K562 (cell line): ENCODE measurements at regions not wholly inside any gene's neighbourhood (a gene's known extent, or its start where the extent isn't known, plus 50 kb on each side); places are given as distances from the start of the nearest gene placed in this dataset.

Experiments used
- ATAC-seq: fragments of 200-7000 bp; cut with Tn5 transposase; 3 replicates; pipeline ENCODE4 v1.9.1; 2020; ENCODE audit warnings: moderate library complexity
- BruUV-seq: library from RNA; stranded (reverse); fragments of 400-500 nt; replicated peaks from 2 replicates; lab custom pipeline; 2021; lab: Mats Ljungman, UMichigan
- CTCF ChIA-PET: fragments of 300-600 bp; formaldehyde crosslinking; extraction: SDS; loops from one replicate; lab custom pipeline; 2021; ENCODE audit warnings: low intra/inter-chr PET ratio; lab: Yijun Ruan, JAX
- POLR2A ChIA-PET: fragments of 300-600, 350-650 bp; sonication (Branson Sonifier 250); formaldehyde crosslinking; extraction: SDS; loops from one replicate; lab custom pipeline; 2021; ENCODE audit warnings: antibody characterized with exemption, inconsistent platforms; lab: Yijun Ruan, JAX
- DNase-seq, 4 experiments: peaks; one replicate each; pipeline versions ENCODE4 v3.0.0 to v3.0.0-alpha.2; 2011 to 2018; ENCODE audit warnings: low spot score in 3 of 4, mixed read lengths in 3 of 4; ENCODE audit errors: extremely low read depth in 1 of 4
- FAIRE-seq: peaks from 2 replicates; lab custom pipeline; 2011; peaks lifted over from hg19 to GRCh38; lab: Jason Lieb, UNC
- H2AFZ ChIP-seq: 2 replicates; pipeline ENCODE4 v1.6.0; 2011; ENCODE audit warnings: low read depth, low read length, control low read depth, inconsistent platforms
- H3K27ac ChIP-seq: fragments of 200-600 bp; 3 replicates; pipeline ENCODE4 v1.8.0; 2011; ENCODE audit warnings: low read depth, mild to moderate bottlenecking, control low read depth, inconsistent platforms, low read length, moderate library complexity, mixed read lengths; ENCODE audit errors: extremely low read depth
- H3K27me3 ChIP-seq, 2 experiments: fragments of 300-600 bp in 1 of 2; 2 replicates in 1 of 2; 3 replicates in 1 of 2; pipeline versions ENCODE4 v1.6.0 to v1.8.0; 2011; ENCODE audit warnings: inconsistent platforms in 2 of 2, low read length in 2 of 2, mild to moderate bottlenecking in 1 of 2, mixed read lengths in 1 of 2, moderate library complexity in 1 of 2; ENCODE audit not compliant: control insufficient read depth in 2 of 2, insufficient read depth in 2 of 2
- H3K36me3 ChIP-seq: fragments of 300-600 bp; 3 replicates; pipeline ENCODE4 v1.8.0; 2011; ENCODE audit warnings: mild to moderate bottlenecking, low read length, inconsistent platforms; ENCODE audit not compliant: control insufficient read depth, insufficient read depth
- H3K4me1 ChIP-seq, 2 experiments: fragments of 200-600 bp in 1 of 2; replicated peaks in 1 of 2; 2 replicates in 1 of 2; 3 replicates in 1 of 2; pipeline versions ENCODE4 v1.5.1 to v1.8.0; 2011; ENCODE audit warnings: inconsistent platforms in 2 of 2, low read length in 2 of 2, mild to moderate bottlenecking in 1 of 2, mixed read lengths in 1 of 2, moderate library complexity in 1 of 2; ENCODE audit not compliant: control insufficient read depth in 2 of 2, insufficient read depth in 2 of 2
- H3K4me2 ChIP-seq: 2 replicates; pipeline ENCODE4 v1.6.1; 2011; ENCODE audit warnings: low read length, control low read depth, inconsistent platforms, mixed read lengths; ENCODE audit not compliant: insufficient read depth
- H3K4me3 ChIP-seq: fragments of 200-600 bp; sonication (generic), shearing (Covaris generic); 2 replicates; pipeline ENCODE4 v1.5.1; 2016; ENCODE audit warnings: control low read depth, inconsistent platforms
- H3K79me2 ChIP-seq: fragments of 200-600 bp; 3 replicates; pipeline ENCODE4 v1.8.0; 2011; ENCODE audit warnings: low read length, inconsistent platforms; ENCODE audit not compliant: control insufficient read depth, insufficient read depth
- H3K9ac ChIP-seq, 2 experiments: 2 replicates each; pipeline versions ENCODE4 v1.6.0 to v1.6.1; 2011; ENCODE audit warnings: low read depth in 2 of 2, low read length in 2 of 2, control low read depth in 1 of 2, inconsistent platforms in 1 of 2, mild to moderate bottlenecking in 1 of 2, mixed read lengths in 1 of 2; ENCODE audit not compliant: insufficient read depth in 1 of 2
- H3K9me1 ChIP-seq: one replicate; pipeline ENCODE4 v1.6.0; 2011; ENCODE audit warnings: inconsistent platforms, mild to moderate bottlenecking, low read length, moderate library complexity; ENCODE audit not compliant: control insufficient read depth, insufficient read depth
- H3K9me3 ChIP-seq: replicated peaks from 2 replicates; pipeline ENCODE4 v1.5.1; 2011; ENCODE audit warnings: low read depth, low read length, inconsistent platforms; ENCODE audit not compliant: control insufficient read depth, insufficient read depth
- H4K20me1 ChIP-seq: replicated peaks from 2 replicates; pipeline ENCODE4 v1.6.1; 2011; ENCODE audit warnings: low read length, inconsistent platforms, mixed read lengths; ENCODE audit not compliant: control insufficient read depth, insufficient read depth
- DPF2 ChIP-seq: fragments of 450-650 bp; IDR thresholded peaks from 2 replicates; pipeline ENCODE4 v1.6.1; 2016
- FOXJ3 ChIP-seq: sonication (generic); formaldehyde crosslinking; IDR thresholded peaks from 2 replicates; pipeline ENCODE4 v1.4.0; 2020; ENCODE audit warnings: mild to moderate bottlenecking, missing genetic modification reagents
- FOXK1 ChIP-seq: sonication (generic); formaldehyde crosslinking; IDR thresholded peaks from 2 replicates; pipeline ENCODE4 v1.8.0; 2022; ENCODE audit warnings: missing genetic modification reagents, mild to moderate bottlenecking, borderline replicate concordance
- JUND ChIP-seq, 2 experiments: IDR thresholded peaks; 2 replicates in 1 of 2; 3 replicates in 1 of 2; pipeline ENCODE4 v1.6.1; 2011; ENCODE audit warnings: borderline replicate concordance in 2 of 2, low read depth in 2 of 2, low read length in 2 of 2, improper control_type of control experiment in 1 of 2, missing biosample characterization in 1 of 2, missing genetic modification characterization in 1 of 2, missing genetic modification reagents in 1 of 2
- KLF16 ChIP-seq: IDR thresholded peaks from 2 replicates; pipeline ENCODE4 v1.6.1; 2016; ENCODE audit warnings: antibody characterized with exemption
- MCM5 ChIP-seq: fragments of 450-650 bp; IDR thresholded peaks from 2 replicates; pipeline ENCODE4 v1.6.1; 2016; ENCODE audit warnings: low read depth
- PCBP2 ChIP-seq: fragments of 200-400 bp; formaldehyde crosslinking; IDR thresholded peaks from 2 replicates; pipeline ENCODE4 v1.6.1; 2018; ENCODE audit warnings: low read length, low read depth, mild to moderate bottlenecking, moderate library complexity; ENCODE audit not compliant: poor library complexity, severe bottlenecking
- RNF2 ChIP-seq: sonication (generic); IDR thresholded peaks from 2 replicates; pipeline ENCODE4 v1.6.1; 2016
- SNRNP70 ChIP-seq: fragments of 200-400 bp; formaldehyde crosslinking; optimal IDR thresholded peaks from 2 replicates; pipeline ENCODE3; 2017; ENCODE audit warnings: low read depth, low read length
- SREBF1 ChIP-seq: fragments of 150-350 bp; IDR thresholded peaks from 2 replicates; pipeline ENCODE4 v1.6.1; 2014; ENCODE audit warnings: antibody characterized with exemption, low read depth, low read length, borderline replicate concordance
- ZC3H4 ChIP-seq: sonication (generic); formaldehyde crosslinking; IDR thresholded peaks from 2 replicates; pipeline ENCODE4 v1.9.0; 2021; ENCODE audit warnings: missing genetic modification reagents, borderline replicate concordance
- ZNF263 ChIP-seq: sonication (generic); formaldehyde crosslinking; IDR thresholded peaks from 2 replicates; pipeline ENCODE4 v1.8.0; 2022; ENCODE audit warnings: mild to moderate bottlenecking, missing genetic modification reagents, borderline replicate concordance
- ZNF644 ChIP-seq: fragments of 200-800 bp; sonication (Bioruptor generic); IDR thresholded peaks from 2 replicates; pipeline ENCODE4 v1.6.1; 2016; ENCODE audit warnings: low read depth, missing genetic modification characterization, missing compliant biosample characterization
- ZNF717 ChIP-seq: fragments of 250-450 bp; sonication (Bioruptor Pico); IDR thresholded peaks from 2 replicates; pipeline ENCODE4 v1.5.0; 2021
- WGBS: fragments of 100-300 bp; shearing (Covaris generic); methylation state at CpG from one replicate; pipeline ENCODE4 v1.1.6; 2016; ENCODE audit warnings: low coverage, mixed read lengths; ENCODE audit not compliant: insufficient coverage; ENCODE audit errors: missing lambda C conversion rate; 5-methylcytosine and 5-hydroxymethylcytosine counted together
- in situ Hi-C: fragments of 300-500 bp; cut with MboI; formaldehyde crosslinking; loops from 4 replicates; pipeline ENCODE4 v1.15.0; 2018; ENCODE audit warnings: inconsistent platforms, mixed read lengths
- intact Hi-C: fragments of 100-400 bp; cut with micrococcal nuclease; formaldehyde crosslinking; loops from 2 replicates; pipeline ENCODE4 v1.14.2; 2022
- TF ChIP-seq, protein P1 (sequence below): sonication (generic); formaldehyde crosslinking; IDR thresholded peaks from 2 replicates; pipeline ENCODE4 v1.8.1; 2023; ENCODE audit warnings: mild to moderate bottlenecking, missing genetic modification reagents

DNA sequence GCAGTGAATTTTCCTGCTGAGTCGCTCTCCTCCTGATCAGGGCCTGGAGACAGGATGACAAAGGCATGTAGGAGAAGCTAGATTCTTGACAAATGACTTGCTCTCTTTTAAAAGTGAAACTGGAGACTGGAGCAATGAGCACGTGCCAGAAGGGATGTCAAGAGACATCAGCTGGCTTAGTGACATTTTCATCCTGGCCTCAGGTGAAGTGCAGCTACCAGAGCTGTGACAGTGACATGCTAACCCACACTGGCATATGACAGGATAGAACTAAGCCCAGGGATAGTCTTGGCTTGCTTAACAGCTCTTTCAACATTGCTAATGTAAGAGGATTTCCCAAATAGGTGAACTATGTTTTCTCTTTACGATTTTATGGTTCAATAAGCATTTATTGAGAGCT is 757.5 kb upstream of the DDX18 start:
- CTCF ChIA-PET, result no interaction called here
- BruUV-seq, result no TSS peak
- no peak overlapping the region for H3K4me3 ChIP-seq
- no peaks in the 10 kb centered on the region for H3K27me3 ChIP-seq
- intact Hi-C loops, result no loop called here
- POLR2A ChIA-PET, result no interaction called here
- FAIRE-seq, result no peak
- no peaks in the 10 kb centered on the region for H3K9me1 ChIP-seq
- H3K9me3 ChIP-seq, result no peaks in the 10 kb centered on the region
- ATAC-seq, result no peak
- H3K27ac ChIP-seq, result no peak overlapping the region
- H3K4me2 ChIP-seq, result no peak overlapping the region
- WGBS, result 0% methylated on average over 3 of the region's 3 CpGs
- no peaks in the 10 kb centered on the region for H3K79me2 ChIP-seq
- H2AFZ ChIP-seq, result no peak overlapping the region
- no peak for TF ChIP-seq KLF16
- TF ChIP-seq FOXJ3 (CRISPR knock-in tag), result no peak
- TF ChIP-seq ZNF717 (CRISPR knock-in tag), result no peak
- TF ChIP-seq PCBP2, result no peak
- no peak for TF ChIP-seq ZNF263
- no peak for TF ChIP-seq FOXK1 (CRISPR knock-in tag)
- TF ChIP-seq, protein P1, sequence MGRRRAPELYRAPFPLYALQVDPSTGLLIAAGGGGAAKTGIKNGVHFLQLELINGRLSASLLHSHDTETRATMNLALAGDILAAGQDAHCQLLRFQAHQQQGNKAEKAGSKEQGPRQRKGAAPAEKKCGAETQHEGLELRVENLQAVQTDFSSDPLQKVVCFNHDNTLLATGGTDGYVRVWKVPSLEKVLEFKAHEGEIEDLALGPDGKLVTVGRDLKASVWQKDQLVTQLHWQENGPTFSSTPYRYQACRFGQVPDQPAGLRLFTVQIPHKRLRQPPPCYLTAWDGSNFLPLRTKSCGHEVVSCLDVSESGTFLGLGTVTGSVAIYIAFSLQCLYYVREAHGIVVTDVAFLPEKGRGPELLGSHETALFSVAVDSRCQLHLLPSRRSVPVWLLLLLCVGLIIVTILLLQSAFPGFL, result no peak
- no peak for TF ChIP-seq RNF2
- TF ChIP-seq MCM5, result no peak
- no peak for TF ChIP-seq SNRNP70
- no peak for TF ChIP-seq DPF2
- TF ChIP-seq ZC3H4 (CRISPR knock-in tag), result no peak
- TF ChIP-seq ZNF644, result no peak
- no peak for TF ChIP-seq JUND (IDR thresholded peaks at IDR 0.05; ENCODE audit: borderline replicate concordance, low read depth, low read length)
- TF ChIP-seq JUND (tag; IDR thresholded peaks at IDR 0.05; ENCODE audit: borderline replicate concordance, low read depth, low read length), result no peak
- no peak for TF ChIP-seq SREBF1
- TF ChIP-seq, all 486 proteins: peak for 0
- Histone ChIP-seq H4K20me1 (no peaks in the 10 kb centered on the region), H3K9ac (no peak overlapping the region), H3K4me1 (no peaks in the 10 kb centered on the region), H3K36me3 (no peaks in the 10 kb centered on the region)
- in situ Hi-C loops, result no loop called here
- no peak for DNase-seq
